HL-60 (cell line): ENCODE measurements at regions not wholly inside any gene's neighbourhood (a gene's known extent, or its start where the extent isn't known, plus 50 kb on each side); places are given as distances from the start of the nearest gene placed in this dataset.

Experiments
- POLR2AphosphoS5 ChIP-seq: IDR thresholded peaks from 2 replicates; pipeline ENCODE4 v1.6.1; 2012; ENCODE audit warnings: low read depth
- TF ChIP-seq, protein P1 (sequence below): IDR thresholded peaks from one replicate; pipeline ENCODE4 v1.5.1; 2011; ENCODE audit warnings: low read length, control low read depth, inconsistent platforms; ENCODE audit not compliant: insufficient read depth

DNA sequence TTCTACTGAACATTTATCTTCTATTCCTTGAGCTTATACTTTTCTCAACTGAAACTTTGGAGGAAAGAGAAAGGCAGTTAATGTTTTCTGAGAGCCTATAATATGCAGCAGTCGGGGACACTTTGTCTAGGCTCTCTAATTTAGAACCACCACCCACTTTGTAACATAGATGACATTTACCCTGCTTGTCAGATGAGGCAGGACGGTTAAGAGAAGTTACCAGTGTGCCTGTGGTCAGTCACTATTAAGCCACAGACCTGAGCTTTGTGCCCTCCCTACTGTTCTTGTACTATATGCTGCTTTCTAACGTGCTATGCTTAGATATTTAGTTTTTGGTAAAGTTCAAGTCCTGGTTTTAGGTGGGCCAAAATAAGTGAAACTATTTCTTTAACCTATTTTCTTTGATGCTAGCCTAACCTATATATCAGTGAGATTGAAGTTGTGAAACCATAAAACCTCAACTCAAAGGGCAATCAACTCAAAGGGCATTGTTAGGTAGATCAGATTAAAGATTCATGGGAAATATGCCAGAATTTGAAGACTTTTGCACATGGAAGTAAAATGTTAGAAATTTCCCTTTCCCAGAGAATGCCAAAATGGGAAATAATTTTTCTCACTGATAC lies 156.5 kb upstream of the AGR3 start:
- TF ChIP-seq, protein P1, sequence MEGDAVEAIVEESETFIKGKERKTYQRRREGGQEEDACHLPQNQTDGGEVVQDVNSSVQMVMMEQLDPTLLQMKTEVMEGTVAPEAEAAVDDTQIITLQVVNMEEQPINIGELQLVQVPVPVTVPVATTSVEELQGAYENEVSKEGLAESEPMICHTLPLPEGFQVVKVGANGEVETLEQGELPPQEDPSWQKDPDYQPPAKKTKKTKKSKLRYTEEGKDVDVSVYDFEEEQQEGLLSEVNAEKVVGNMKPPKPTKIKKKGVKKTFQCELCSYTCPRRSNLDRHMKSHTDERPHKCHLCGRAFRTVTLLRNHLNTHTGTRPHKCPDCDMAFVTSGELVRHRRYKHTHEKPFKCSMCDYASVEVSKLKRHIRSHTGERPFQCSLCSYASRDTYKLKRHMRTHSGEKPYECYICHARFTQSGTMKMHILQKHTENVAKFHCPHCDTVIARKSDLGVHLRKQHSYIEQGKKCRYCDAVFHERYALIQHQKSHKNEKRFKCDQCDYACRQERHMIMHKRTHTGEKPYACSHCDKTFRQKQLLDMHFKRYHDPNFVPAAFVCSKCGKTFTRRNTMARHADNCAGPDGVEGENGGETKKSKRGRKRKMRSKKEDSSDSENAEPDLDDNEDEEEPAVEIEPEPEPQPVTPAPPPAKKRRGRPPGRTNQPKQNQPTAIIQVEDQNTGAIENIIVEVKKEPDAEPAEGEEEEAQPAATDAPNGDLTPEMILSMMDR = no peak
- no peak for TF ChIP-seq POLR2AphosphoS5
